Glomerular visceral epithelial cell (primary cell): ENCODE measurements at regions not wholly inside any gene's neighbourhood (a gene's known extent, or its start where the extent isn't known, plus 50 kb on each side); places are given as distances from the start of the nearest gene placed in this dataset.
"Not testable (repeated sequence)": the region's sequence is repeated elsewhere in the genome, so short reads cannot be mapped to it uniquely, and the experiment has no call there.

Experiments used
- DNase-seq: peaks from one replicate; pipeline ENCODE4 v3.0.0-alpha.2; 2016; ENCODE audit errors: extremely low spot score

DNA sequence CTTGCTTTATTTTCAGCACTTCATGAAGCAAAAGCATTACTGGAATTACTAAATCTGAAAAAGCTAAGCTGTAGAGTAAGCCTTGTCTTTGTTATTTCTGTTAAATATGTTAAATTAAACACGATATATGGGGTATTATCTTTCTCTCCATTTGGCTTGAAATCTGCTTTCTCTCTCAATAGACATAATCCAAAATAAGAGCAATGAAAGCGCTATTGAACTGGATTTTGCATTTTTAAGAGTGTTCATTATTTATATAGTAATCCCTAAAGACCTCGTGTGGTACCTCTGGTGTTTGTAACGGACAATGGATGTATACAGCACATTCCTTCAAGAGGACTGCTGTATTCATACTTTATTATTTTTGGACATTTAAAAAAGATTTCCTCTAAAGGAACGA, 91.5 kb upstream of the KCNE2 start:
- DNase-seq: no peak

DNA sequence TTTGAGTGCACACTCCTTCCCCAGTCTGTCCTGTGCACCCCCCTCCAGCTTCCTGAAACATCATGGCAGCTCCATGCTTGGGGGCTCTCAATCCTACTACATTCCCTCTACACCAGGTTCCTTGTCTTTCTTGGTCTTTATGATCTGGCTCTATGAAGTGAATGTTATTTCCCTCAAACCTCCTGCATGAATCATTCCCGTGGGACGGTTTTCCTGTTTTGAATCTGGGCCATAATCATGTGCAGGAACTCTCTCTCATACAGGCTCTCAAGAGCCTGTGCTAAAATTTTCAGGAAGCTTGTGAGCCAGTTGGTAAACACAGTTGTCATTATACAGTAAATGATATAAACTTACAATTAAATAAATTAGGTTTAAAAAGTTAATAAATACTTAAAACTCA, 89.8 kb upstream of the KCNE2 start:
- DNase-seq: no peak

DNA sequence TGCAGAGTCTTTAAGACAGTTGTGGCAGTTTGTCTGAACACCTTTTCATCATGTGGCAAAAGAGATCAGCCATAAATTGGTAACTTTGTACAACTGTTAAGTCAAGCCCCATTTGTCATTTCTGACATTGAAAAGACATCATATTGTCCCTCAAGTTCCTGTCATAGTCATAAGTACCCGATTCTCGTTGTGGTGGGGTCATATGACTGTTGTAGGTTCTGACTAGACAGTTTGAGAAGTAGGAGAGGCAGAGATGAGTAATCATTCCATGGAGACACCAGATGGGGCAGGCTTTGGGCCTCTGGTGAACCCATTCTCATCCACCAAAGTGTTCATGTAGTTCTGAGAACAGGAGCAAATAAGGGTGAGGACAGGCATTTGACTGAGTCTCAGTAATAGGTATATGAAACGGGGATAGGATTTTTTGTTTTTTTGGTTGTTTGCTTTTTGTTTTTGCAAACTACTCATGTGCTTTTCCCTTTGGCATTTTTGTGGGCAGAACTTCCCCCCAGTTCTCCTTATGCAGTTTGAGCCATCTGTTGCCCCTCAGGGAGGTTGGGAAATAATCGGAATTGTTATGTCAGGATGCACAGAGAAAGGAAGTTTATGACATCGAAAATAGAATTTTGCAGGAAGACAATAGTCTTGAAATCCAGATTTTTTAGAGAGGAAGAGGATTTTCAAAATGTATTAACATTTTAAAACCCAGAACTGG, 86.9 kb upstream of the KCNE2 start:
- no peak for DNase-seq

DNA sequence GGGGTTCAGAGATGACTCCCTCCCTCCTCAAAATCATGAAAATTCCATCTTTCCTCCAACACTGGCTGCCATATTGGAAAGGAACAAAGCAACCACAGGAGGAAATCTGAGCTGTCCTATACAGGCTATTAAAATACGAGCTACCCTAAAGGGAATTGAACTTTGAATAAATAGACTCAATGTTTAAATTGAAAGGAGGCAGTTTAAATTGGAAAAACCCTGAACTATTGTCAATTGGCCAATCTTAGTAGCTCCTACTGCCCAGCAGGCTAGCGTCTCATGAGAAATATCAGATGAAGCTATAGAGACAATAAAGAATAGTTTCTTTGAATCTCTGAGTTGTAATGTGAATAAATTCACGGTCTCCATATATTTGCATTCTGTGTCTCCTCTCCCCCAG, 85.4 kb upstream of the KCNE2 start:
- no peak for DNase-seq

DNA sequence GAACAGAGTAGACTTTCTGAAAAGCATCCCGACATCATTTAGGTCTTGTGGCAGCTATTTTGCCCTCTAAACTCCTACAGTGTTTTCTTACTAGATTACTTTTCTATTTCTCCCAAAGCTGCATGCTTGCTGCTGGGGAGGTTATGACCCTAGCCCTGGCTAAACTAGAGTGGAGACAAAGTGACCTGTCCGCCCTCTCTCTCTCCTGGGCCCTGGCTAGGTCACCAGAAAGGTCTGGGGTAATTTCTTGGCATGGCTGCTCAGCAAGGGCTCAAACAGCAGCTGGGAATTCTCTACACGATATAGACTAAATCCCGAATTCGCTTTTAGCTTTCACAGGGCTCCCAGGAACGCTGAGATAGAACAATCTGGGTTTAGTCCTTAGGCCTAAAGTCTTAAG, 84.5 kb upstream of the KCNE2 start:
- no peak for DNase-seq

DNA sequence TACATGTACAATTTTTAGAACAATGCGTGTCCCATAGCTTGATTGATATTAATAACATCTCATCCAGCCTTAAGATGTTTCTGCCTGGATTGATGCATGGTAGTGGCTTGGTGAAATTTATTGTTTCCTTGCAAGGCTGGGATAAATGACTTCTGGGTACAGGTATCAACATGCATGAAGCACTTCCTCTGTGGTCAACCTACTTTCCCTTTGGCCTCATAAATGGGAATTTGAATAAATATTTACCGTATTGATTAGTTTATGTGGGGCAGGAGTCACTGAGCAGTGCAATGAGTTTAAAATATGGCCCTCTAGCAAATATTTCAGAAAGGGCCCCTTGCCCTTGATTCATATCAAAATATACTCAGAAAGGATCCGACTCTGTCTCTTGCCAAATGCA, 83.9 kb upstream of the KCNE2 start:
- DNase-seq: no peak

DNA sequence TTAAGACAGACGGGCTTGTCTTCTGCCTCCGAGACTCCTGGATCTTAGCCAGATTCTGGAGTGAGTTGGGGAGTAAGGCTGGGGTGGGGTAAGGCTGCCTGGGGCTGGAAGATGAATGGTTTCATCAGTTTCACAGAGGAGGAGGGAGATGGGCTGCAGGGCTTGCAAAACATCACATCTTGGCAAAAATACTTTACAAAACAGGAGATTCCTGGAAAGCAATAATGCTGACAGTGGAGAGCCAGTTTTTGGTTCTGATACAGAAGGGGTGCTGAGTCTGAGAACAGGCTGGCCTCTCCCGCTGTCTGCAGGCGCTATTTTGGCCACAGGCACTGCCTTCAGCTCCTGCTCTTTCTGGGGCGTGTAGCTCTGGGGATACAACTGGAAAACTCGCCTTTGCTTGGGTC, 83.4 kb upstream of the KCNE2 start:
- no peak for DNase-seq

DNA sequence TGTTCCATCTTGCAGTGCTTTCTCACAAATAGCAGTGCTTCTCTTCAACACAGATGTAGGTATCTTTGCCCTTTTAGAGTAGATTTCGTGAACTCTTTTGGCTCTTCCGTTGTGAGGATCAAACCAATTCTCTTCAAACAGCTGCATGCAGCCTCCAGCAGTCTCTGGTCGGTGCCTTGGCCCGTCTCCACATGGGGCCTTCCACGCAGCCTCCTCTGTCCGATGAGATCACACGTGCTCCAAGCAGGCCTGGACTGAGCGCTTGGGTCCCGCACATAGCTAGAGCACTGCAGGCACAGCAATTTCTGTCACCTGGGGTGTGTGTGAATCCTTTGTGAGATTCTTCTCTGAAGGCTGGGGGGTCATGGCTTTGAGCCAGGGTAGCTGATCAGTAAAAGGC, 82.8 kb upstream of the KCNE2 start:
- DNase-seq: no peak

DNA sequence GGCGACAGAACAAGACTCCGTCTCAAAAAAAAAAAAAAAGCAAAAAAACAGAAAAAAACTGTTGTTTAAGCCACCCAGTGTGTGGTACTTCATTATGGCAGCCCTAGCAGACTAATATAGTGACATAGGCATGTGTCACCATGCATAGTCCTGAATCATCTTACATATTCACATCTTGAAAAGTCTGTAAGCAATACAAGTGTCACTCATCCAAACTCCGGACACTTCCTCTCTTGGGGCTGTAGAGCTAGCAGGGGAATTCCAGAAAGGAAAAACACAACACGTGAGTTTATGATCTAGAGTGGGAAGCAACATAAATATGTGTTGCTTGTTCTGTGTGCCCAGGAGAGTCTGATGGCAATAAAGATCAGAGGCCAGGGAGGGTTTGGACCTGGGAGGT, 81.6 kb upstream of the KCNE2 start:
- peak; percentile 11 for DNase-seq

DNA sequence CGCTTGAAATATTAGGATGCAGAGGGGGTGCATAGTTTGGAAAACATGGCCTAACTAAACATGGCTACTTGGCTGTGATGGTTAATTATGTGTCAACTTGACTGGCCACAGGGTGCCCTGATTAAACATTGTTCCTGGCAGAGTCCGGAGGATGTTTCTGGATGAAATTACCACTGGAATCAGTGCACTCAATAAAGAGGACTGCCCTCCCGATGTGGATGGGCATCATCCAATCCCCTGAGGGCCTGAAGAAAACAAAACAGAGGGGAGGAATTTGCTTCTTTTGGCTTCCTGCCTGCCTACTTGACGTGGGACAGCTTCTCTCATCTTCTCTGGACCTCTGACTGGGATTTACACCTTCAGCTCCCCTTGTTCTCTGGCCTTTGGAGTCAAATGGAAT, 79.1 kb upstream of the KCNE2 start:
- DNase-seq: no peak

DNA sequence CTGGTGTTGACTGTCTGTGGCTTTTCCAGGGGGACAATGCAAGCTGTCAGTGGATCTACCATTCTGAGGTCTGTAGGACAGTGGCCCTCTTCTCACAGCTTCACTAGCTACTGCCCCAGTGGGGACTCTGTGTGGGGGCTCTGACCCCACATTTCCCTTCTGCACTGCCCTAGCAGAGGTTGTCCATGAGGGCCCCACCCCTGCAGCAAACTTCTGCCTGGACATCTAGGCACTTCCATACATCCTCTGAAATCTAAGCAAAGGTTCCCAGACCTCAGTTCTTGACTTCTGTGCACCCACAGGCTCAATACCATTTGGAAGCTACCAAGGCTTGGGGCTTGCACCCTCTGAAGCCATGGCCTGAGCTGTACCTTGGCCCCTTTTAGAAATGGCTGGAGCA, 75.8 kb upstream of the KCNE2 start:
- not testable (repeated sequence) for DNase-seq

DNA sequence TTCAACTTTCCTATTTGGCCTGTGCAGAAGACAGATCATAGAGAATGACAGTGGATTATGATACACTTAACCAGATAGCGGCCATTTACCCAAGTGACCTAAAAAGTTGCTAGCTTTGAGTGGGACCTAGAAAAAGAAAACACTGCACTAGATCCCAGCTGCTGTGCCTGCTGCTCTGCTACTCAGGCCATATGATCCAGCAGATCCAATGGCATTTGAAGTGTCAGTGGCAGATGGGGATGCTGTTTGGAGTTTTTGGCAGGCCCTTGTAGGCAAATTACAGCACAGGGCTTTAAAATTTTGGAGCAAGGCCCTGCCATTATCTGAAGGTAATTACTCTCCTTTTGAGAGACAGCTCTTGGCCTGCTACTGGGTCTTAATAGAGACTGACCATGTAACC, 74.0 kb upstream of the KCNE2 start:
- DNase-seq: no peak

DNA sequence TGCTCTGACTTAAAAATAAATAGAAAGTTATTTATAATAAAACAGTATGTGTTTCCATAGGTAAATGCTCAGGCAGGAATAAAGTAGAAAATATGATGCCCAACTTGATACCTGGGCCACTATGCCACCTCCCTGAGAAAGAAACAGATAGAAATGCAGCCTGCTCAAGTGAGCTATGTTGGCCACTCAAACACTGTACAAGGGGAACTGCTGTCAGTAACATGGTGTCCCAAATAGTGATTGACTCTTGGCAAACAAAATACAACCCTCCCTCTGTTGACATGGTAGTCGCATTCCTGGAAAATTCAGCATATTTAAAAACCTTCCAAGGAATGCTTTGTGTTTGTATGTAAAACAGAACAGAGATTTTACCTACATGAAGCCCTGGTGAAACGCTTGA, 66.9 kb upstream of the KCNE2 start:
- DNase-seq: no peak

DNA sequence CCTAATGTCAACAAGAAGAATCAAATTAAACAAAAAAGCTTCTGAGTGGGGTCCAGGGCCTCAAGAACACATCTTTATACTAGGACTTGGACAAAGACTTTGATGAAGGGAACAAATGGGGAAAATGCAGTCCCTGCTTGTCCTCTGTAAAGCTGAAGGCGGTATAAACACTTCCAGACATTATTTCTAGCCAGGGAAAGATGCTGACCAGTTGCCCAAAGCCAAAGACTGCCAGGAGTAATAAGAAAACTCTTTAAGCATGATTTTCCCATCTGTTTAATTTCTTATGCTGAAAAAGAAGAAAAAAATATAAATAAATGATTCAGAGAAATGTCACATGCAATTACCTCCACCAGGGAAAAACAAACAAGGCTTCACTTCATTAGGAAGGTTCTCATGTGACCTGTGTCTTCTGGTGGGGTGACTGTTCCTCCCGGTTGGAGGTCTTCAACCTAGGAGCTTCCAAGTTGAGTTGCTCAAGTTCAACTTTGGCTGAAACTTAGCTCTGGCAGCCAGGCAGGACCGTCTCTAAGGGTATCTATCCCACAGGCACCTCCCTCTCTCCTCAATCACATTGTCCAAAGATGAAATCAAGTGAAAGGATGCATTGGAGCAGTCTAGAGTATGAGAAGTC, 65.2 kb upstream of the KCNE2 start:
- no peak for DNase-seq

DNA sequence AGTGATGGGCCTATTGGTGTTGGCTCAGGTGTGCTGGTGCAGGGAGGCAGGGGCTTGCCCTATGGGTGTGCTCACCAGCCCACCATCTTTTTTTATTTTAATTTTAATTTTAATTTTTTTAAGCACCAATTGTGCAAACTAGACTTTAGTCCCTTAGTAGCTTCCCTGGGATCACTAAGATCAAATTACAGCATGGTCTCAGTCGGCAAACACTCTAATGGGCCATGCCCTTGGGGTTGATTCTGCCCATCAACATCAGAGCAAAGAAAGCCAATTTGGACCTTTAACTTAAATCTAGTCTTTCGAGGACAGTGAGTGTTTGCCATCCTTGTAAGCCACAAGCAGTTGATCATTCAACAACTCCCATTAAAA, 64.7 kb upstream of the KCNE2 start:
- DNase-seq: no peak

DNA sequence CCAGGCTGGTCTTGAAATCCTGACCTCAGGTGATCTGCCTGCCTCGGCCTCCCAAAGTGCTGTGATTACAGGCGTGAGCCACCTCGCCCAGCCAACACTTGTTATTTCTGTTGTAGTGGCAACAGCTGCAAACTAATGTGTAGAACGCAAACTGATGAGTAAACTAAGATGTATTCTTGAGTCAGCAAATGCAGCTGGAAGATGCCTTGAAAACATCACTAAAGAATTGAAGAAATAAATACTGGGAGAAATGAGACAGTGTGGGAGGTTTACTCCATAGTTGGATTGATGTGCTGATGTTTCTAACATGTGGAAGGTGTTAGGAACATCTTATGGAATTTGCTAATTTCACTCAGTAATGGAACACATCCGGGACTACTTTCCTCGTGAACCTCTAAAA, 61.3 kb upstream of the KCNE2 start:
- DNase-seq: no peak

DNA sequence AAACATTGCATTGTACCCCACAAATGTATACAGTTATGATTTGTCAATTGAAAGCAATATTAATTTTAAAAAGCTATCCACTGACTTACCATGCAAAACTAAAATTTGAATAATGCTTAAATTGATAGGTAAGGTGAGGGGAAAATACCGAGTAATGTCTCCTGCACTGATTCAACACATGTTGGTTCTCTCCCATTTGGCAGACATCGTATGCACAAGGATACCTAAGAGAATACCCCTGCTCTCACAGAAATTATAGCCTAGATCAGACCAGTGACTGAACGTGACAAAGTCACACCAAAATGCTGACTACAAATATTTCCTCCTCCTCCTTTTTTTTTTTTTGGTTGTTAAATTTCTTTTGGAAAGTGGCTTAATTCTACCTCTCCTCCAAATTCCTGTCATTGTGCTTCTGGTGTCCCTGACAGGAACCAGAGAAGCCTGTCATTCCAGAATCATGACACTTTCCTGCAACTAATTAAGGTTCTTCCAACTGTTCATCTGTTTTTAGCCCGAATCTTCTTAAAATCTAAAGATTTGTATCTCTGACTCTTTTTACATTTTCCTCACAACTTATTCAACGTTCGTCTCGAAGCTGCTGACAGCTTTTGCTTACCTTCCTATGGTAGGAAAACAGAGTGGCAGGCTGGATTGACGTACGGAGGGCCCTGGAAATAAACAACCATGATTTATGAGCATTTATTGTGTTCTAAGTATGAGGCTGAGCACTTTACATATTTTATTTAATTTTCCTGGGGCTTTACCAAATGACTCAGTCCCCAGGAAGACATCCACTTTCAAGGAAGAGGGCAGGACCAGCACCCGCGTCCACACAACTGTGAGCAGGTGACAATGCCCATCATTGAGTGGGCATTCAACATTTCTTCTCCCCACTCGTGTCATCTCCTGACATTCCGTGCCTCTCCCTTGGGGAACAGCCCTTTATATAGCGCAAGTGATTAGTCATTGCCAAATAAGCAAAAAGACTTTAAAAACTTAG, 57.9 kb upstream of the KCNE2 start:
- no peak for DNase-seq

DNA sequence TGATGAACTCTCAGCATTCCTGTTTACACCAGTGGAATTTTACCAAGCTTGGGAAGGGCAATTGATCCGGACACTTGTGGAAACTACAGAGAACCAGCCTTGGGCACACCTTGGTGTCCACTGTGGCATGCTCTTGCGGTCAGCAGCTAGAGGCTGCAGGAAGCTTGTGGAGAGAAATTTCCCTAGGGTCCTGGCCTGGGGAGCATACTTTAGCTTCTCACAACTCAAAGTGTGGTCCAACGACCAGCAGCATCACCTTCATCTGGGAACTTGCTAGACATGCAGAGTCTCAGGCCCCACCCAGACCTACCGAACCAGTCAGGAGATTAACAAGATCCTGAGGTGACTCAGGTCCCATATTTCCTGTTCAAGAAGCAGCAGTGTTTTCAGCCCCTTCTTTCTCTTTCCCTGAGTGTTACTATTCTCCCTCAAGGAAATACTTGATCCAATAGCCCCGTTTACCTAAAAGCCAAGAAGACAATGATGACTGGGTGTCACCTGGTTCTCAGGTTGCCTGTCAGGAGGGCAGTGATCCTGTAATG, 55.7 kb upstream of the KCNE2 start:
- no peak for DNase-seq

DNA sequence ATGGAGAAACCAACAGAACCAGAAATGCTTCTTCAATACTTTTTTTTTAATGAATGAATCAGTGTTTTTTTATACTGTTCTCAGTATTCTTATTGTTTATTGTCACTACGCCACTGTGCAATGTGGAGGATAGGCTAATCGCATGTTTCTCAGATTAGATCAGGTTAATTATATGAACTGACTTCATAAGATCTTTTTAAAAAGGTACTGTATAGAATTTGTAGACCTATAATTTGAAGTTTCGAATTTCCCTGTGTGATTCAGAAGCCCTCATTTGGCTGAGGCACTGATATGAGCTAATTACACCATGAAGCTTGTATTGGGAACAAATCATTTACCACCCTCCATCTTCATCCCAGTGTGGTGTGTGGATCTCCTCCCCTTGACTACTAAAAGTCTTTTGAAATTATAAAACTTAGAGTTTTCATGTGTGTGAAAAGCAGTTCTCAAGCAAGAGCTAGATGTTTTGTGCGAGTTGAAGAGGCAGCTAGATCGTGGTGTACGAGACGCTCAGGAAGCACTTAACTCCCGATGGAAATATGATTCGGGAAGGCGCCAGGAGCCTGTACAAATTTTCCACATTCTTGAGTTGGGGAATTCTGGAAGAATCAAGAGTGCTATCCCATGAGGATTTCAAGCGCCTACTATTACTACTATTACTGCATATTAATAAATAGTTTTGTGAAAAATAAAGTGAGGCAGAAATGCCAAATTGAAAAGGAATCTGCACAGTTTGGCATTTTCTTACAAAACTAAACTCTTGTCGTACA, 52.1 kb upstream of the KCNE2 start:
- DNase-seq: no peak

DNA sequence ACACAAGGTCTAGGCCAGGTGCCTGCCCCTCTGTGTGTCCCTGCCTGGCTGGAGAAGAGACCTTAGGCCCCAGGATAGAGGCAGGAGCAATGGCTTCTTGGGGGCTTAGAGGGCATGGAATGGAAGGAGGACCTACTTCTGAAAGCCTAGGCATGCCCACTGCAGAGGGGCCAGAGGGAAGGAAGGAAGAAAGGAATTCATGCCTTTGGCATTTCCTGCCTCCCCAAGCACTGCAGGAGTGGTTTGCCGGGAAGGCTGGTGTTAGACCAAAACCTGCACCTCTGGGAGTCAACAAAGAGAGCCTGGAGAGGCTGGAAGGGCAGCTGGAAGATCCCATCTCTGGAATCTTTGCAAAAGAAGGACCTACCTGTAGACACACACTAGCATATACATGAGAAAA, 50.7 kb upstream of the KCNE2 start:
- DNase-seq: peak; percentile 19
